Neural progenitor cell (in vitro differentiated cells): ENCODE measurements at regions not wholly inside any gene's neighbourhood (a gene's known extent, or its start where the extent isn't known, plus 50 kb on each side); places are given as distances from the start of the nearest gene placed in this dataset.

Source experiments
- CTCF ChIP-seq: fragments of 200-600 bp; sonication (generic); IDR thresholded peaks from 2 replicates; pipeline ENCODE4 v1.5.1; 2017; ENCODE audit warnings: antibody characterized with exemption, mild to moderate bottlenecking
- EZH2 ChIP-seq: fragments of 200-600 bp; sonication (generic); IDR thresholded peaks from 2 replicates; pipeline ENCODE4 v1.6.1; 2017; ENCODE audit warnings: antibody characterized with exemption, mild to moderate bottlenecking, moderate library complexity

- TF ChIP-seq CTCF: no peak
- TF ChIP-seq EZH2: no peak
Observed at GRCh38 chr5:163953901-163954300, 448.5 kb downstream of the MAT2B start.
